ENCODE measurements at regions not wholly inside any gene's neighbourhood (a gene's known extent, or its start where the extent isn't known, plus 50 kb on each side); places are given as distances from the start of the nearest gene placed in this dataset.

- Histone ChIP-seq H3K56ac (ENCODE audit: extremely low read depth, insufficient read depth, low read length) (no peak overlapping the region), H2AK9ac (replicated peaks; ENCODE audit: low read depth, low read length, poor library complexity) (no peak overlapping the region), H4K8ac (ENCODE audit: low read depth in 2 of 2, low read length in 2 of 2) (no peak overlapping the region), H3K14ac (replicated peaks; ENCODE audit: low read depth, low read length) (no peak overlapping the region), H4K91ac (ENCODE audit: insufficient read depth, low read depth, low read length) (no peak overlapping the region), H3K4me3 (ENCODE audit: insufficient read depth, low read depth, low read length) (no peak overlapping the region), H3K27ac (ENCODE audit: insufficient read depth, low read length) (no peak overlapping the region), H2BK5ac (ENCODE audit: low read depth, low read length, poor library complexity, severe bottlenecking) (no peak overlapping the region), H2AFZ (replicated peaks; ENCODE audit: low read length, poor library complexity) (no peak overlapping the region), H3K23ac (ENCODE audit: low read depth, low read length) (no peak overlapping the region), H3K4me2 (ENCODE audit: low read depth, low read length) (no peak overlapping the region), H3K9me3 (ENCODE audit: control insufficient read depth, insufficient read depth, low read length) (no peaks in the 10 kb centered on the region), H3K18ac (ENCODE audit: low read depth, low read length) (no peak overlapping the region), H3K4me1 (ENCODE audit: control insufficient read depth, insufficient read depth, low read length) (no peaks in the 10 kb centered on the region), H2BK20ac (ENCODE audit: low read depth, low read length) (no peak overlapping the region), H3K79me1 (ENCODE audit: low read depth in 1 of 2, low read length in 2 of 2) (no peaks in the 10 kb centered on the region), H2BK120ac (ENCODE audit: low read depth, low read length) (no peak overlapping the region), H2AK5ac (ENCODE audit: low read depth, low read length) (no peak overlapping the region), H2BK15ac (ENCODE audit: low read depth, low read length) (no peak overlapping the region), H3K36me3 (ENCODE audit: control insufficient read depth, insufficient read depth, low read length) (no peaks in the 10 kb centered on the region), H3K27me3 (ENCODE audit: control insufficient read depth, insufficient read depth, low read length) (peaks cover 19% of the 10 kb centered on the region), H4K5ac (ENCODE audit: low read depth, low read length) (no peak overlapping the region), H3K9me1 (ENCODE audit: insufficient read depth, low read length) (no peaks in the 10 kb centered on the region), H3K9ac (ENCODE audit: low read depth, low read length) (no peak overlapping the region), H4K20me1 (ENCODE audit: insufficient read depth, low read length) (no peaks in the 10 kb centered on the region), H3K4ac (ENCODE audit: low read depth, low read length) (no peak overlapping the region)
- no peak for ATAC-seq (ENCODE audit: low read depth)
- WGBS, 2 experiments (ENCODE audit: extremely low coverage in 2 of 2, insufficient read length in 1 of 2) = 67% methylated on average over 2 of the region's 5 CpGs; no CpG with 5 or more reads in 1 of the 2 experiments
- DNase-seq = no peak
- no TSS peak for BruUV-seq (replicated peaks)
- intact Hi-C loops (cut with micrococcal nuclease) = no loop called here
- no peak for TF ChIP-seq CEBPB (IDR thresholded peaks at IDR 0.05; ENCODE audit: low read depth, low read length)
- POLR2A ChIA-PET (ENCODE audit: unreplicated experiment) = no interaction called here
- in situ Hi-C loops (cut with MboI; ENCODE audit: low sequenced_read_pairs) = no loop called here
- CTCF ChIA-PET = interaction anchor here (2.2 kb wide), 1 partner anchor 13 kb away, joined by 6 read pairs; no protein-coding TSS in a partner anchor
- dilution Hi-C loops (cut with HindIII; ENCODE audit: low sequenced_read_pairs, unreplicated experiment) = no loop called here
These were observed 150.5 kb downstream of the CYP26A1 start for GRCh38 chr10:93224005-93224779.

Measured in IMR-90 (cell line).